Gastroesophageal sphincter (tissue), 4 donors: ENCODE measurements at regions not wholly inside any gene's neighbourhood (a gene's known extent, or its start where the extent isn't known, plus 50 kb on each side); places are given as distances from the start of the nearest gene placed in this dataset.
A peak's percentile ranks its signal among the peaks of the same experiment; 100 is the strongest.

Experiments used
- ATAC-seq: fragments of 150-250 bp; one replicate; pipeline ENCODE4 v1.9.1; 2016; ENCODE audit warnings: mild to moderate bottlenecking, moderate library complexity
- H3K27ac ChIP-seq, 4 donors: fragments of 200-600 bp; sonication (generic) in 3 of 4; 1 replicate in 3 of 4; 2 replicates in 1 of 4; pipeline ENCODE4 v1.5.1; 2016 to 2019
- H3K27me3 ChIP-seq: fragments of 200-600 bp; sonication (generic); one replicate; pipeline ENCODE4 v1.5.1; 2019
- H3K36me3 ChIP-seq, 2 donors: fragments of 200-600 bp; sonication (generic); one replicate each; pipeline ENCODE4 v1.5.1; 2019; ENCODE audit warnings: control low read depth in 1 of 2
- H3K4me1 ChIP-seq, 3 donors: fragments of 200-600 bp; sonication (generic); 1 replicate in 2 of 3; 2 replicates in 1 of 3; pipeline ENCODE4 v1.5.1; 2016 to 2019; ENCODE audit warnings: control low read depth in 2 of 3
- H3K4me3 ChIP-seq, 2 donors: fragments of 200-600 bp; sonication (generic); one replicate each; pipeline ENCODE4 v1.5.1; 2019; ENCODE audit warnings: mild to moderate bottlenecking in 1 of 2, moderate library complexity in 1 of 2
- H3K9me3 ChIP-seq, 3 donors: fragments of 200-600 bp; sonication (generic); one replicate each; pipeline ENCODE4 v1.5.1; 2017 to 2019; ENCODE audit warnings: control low read depth in 2 of 3
- EP300 ChIP-seq: sonication (generic); formaldehyde crosslinking; IDR thresholded peaks from one replicate; pipeline ENCODE4 v1.6.1; 2017; ENCODE audit warnings: antibody characterized with exemption, mild to moderate bottlenecking
- POLR2A ChIP-seq, 2 donors: fragments of 450-650 bp; IDR thresholded peaks; one replicate each; pipeline ENCODE4 v1.6.1; 2017; ENCODE audit warnings: antibody characterized with exemption in 2 of 2, mild to moderate bottlenecking in 2 of 2, moderate library complexity in 1 of 2
- POLR2AphosphoS5 ChIP-seq: sonication (generic); formaldehyde crosslinking; IDR thresholded peaks from one replicate; pipeline ENCODE4 v1.6.1; 2017; ENCODE audit warnings: antibody characterized with exemption
- WGBS, 2 donors: methylation state at CpG; one replicate each; pipeline ENCODE4 v1.1.5; 2018; ENCODE audit warnings: low coverage in 1 of 2; 5-methylcytosine and 5-hydroxymethylcytosine counted together
- TF ChIP-seq, protein P1 (sequence below), 4 experiments: fragments of 200-600 bp in 2 of 4; fragments of 450-650 bp in 2 of 4; sonication (generic) in 1 of 4; IDR thresholded peaks; one replicate each; pipeline ENCODE4 v1.5.1; 2017 to 2019; ENCODE audit warnings: antibody characterized with exemption in 4 of 4, mild to moderate bottlenecking in 2 of 4, moderate library complexity in 2 of 4

- Histone ChIP-seq H3K4me3 (no peak overlapping the region), H3K27me3 (peaks cover 10% of the 10 kb centered on the region), H3K36me3 (no peaks in the 10 kb centered on the region), H3K27ac (no peak overlapping the region), H3K9me3 (peaks cover 0 to 28% (median 0%) of the 10 kb centered on the region in 3 donors), H3K4me1 (no peaks in the 10 kb centered on the region)
- TF ChIP-seq, protein P1, sequence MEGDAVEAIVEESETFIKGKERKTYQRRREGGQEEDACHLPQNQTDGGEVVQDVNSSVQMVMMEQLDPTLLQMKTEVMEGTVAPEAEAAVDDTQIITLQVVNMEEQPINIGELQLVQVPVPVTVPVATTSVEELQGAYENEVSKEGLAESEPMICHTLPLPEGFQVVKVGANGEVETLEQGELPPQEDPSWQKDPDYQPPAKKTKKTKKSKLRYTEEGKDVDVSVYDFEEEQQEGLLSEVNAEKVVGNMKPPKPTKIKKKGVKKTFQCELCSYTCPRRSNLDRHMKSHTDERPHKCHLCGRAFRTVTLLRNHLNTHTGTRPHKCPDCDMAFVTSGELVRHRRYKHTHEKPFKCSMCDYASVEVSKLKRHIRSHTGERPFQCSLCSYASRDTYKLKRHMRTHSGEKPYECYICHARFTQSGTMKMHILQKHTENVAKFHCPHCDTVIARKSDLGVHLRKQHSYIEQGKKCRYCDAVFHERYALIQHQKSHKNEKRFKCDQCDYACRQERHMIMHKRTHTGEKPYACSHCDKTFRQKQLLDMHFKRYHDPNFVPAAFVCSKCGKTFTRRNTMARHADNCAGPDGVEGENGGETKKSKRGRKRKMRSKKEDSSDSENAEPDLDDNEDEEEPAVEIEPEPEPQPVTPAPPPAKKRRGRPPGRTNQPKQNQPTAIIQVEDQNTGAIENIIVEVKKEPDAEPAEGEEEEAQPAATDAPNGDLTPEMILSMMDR (IDR thresholded peaks at IDR 0.05), result no peak
- no peak for TF ChIP-seq EP300
- no peak for TF ChIP-seq POLR2AphosphoS5
- TF ChIP-seq POLR2A (IDR thresholded peaks at IDR 0.05), result no peak
- ATAC-seq, result peak; percentile 53
- 65 to 78% methylated on average over 2 to 3 of the region's 11 CpGs for WGBS, 2 donors
Measured at GRCh38 chr5:2919310-2920018, 168.0 kb upstream of the IRX2 start.

DNA sequence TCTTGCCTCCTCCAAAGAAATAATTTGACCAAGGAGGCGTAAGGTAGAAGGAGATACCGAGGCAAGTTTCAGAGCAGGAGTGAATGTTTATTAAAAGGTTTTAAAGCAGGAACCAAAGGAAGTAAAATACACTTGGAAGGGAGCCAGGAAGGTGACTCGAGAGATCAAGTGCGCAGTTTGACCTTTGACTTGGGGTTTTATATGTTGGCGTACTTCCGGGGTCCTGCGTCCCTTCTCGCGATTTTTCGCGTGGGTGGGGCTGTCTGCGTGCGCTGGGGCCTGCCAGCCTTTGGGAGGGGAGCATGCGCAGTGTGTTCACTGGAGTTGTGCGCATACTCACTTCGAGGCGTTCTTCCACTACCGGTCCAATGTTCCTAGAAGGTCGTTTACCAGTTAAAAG lies 166.0 kb upstream of the IRX2 start:
- TF ChIP-seq EP300 (no peak), POLR2AphosphoS5 (no peak)
- TF ChIP-seq, protein P1 (IDR thresholded peaks at IDR 0.05), result no peak
- 86 to 88% methylated on average over 11 to 18 of the region's 19 CpGs for WGBS, 2 donors

DNA sequence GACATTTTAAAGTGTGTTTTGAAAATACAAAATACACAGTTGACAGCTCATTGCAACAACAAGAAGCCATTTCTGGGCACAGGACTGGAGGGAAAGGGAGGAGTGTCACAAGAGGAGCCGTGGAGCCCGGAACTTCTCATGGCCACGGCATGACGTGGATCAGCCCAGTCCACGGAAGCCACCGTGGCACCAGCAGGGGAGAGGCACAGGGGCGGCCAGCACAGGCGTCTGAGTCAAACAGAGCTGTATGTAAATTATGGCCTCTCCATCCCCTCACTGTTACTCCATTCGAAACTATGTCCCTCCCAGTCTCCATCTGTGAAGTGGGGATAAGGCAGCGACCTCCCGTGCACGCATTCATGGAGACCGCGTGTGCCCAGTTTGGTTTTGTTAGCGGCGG lies 165.6 kb upstream of the IRX2 start:
- H3K4me3 ChIP-seq, result no peak overlapping the region
- ATAC-seq, result no peak
- H3K4me1 ChIP-seq, result no peaks in the 10 kb centered on the region
- H3K36me3 ChIP-seq, result no peaks in the 10 kb centered on the region
- peaks cover 17% of the 10 kb centered on the region for H3K27me3 ChIP-seq
- WGBS, 2 donors, result 87 to 89% methylated on average over 10 to 16 of the region's 16 CpGs
- H3K27ac ChIP-seq, result no peak overlapping the region
- H3K9me3 ChIP-seq, result peaks cover 0 to 20% (median 0%) of the 10 kb centered on the region in 3 donors
- TF ChIP-seq, protein P1 (IDR thresholded peaks at IDR 0.05), result no peak
- TF ChIP-seq POLR2A (IDR thresholded peaks at IDR 0.05) (no peak), POLR2AphosphoS5 (no peak), EP300 (no peak)

More for the DNA sequence above, 166.0 kb upstream of the IRX2 start:
- H3K9me3 ChIP-seq, result peaks cover 0 to 21% (median 0%) of the 10 kb centered on the region in 3 donors
- H3K27me3 ChIP-seq, result peaks cover 17% of the 10 kb centered on the region
- H3K4me1 ChIP-seq, result no peaks in the 10 kb centered on the region
- no peaks in the 10 kb centered on the region for H3K36me3 ChIP-seq
- no peak for ATAC-seq
- H3K27ac ChIP-seq, result no peak overlapping the region
- no peak overlapping the region for H3K4me3 ChIP-seq

DNA sequence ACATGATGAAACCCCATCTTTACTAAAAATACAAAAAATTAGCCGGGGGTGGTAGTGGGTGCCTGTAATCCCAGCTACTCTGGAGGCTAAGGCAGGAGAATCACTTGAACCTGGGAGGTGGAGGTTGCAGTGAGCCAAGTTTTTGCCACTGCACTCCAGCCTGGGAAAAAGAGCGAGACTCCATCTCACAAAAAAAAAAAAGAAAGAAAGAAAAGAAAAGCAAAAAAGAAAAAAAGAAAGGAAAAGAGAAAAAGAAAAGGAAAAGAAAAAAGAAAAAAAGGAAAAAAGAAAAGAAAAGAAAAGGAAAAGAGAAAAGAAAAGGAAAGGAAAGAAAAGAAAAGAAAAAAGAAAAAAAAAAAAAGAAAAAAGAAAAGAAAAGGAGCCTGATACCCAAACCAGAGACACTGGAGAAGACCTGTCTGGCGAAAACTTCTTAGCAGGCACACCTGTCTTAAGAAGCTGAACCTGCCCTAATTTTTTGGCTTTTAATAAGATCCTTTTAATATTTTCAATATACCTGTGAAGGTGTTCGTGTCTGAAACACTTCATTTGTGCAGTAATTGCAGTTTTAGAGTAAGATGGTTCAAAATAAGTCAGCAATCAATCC lies 164.7 kb upstream of the IRX2 start:
- WGBS, 2 donors, result 76 to 82% methylated on average over 3 to 4 of the region's 4 CpGs
- Histone ChIP-seq H3K27me3 (peaks cover 17% of the 10 kb centered on the region), H3K27ac (no peak overlapping the region), H3K36me3 (no peaks in the 10 kb centered on the region), H3K4me3 (no peak overlapping the region), H3K4me1 (no peaks in the 10 kb centered on the region), H3K9me3 (peaks cover 0 to 13% (median 0%) of the 10 kb centered on the region in 3 donors)
- TF ChIP-seq POLR2A (IDR thresholded peaks at IDR 0.05) (no peak), EP300 (no peak), POLR2AphosphoS5 (no peak)
- ATAC-seq, result no peak

DNA sequence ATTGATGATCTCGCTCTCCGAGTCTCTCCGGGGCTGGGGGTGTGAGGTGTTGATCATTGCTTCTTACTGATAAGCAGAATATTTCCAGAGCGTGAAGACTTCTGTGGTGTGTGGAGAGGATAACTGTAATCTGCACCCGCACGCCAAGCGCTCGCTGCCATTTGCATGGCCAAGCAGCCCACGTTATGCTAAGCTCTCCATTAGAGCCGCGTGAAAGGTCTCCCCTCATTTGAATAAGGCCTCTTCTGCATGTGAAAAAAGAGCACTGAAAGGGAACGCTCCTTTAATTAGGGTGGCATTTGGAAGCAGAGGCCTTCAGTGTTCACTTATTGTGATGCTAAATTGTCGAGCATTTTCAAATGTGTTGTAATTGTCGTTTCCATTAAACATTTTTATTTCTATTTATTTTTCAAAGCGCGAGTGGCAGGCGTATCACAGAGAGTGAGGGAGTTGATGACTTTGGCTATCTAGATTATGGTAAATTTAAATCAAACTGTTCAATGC lies 163.6 kb upstream of the IRX2 start:
- Histone ChIP-seq H3K27ac (no peak overlapping the region), H3K4me1 (no peaks in the 10 kb centered on the region), H3K36me3 (no peaks in the 10 kb centered on the region), H3K4me3 (no peak overlapping the region), H3K27me3 (peaks cover 17% of the 10 kb centered on the region), H3K9me3 (peaks cover 0 to 7% (median 0%) of the 10 kb centered on the region in 3 donors)
- WGBS, 2 donors, result 12 to 24% methylated on average over 11 to 14 of the region's 17 CpGs
- no peak for ATAC-seq
- TF ChIP-seq EP300 (no peak), POLR2AphosphoS5 (no peak), POLR2A (IDR thresholded peaks at IDR 0.05) (no peak)
- TF ChIP-seq, protein P1 (IDR thresholded peaks at IDR 0.05), result no peak
